Upper lobe of left lung (tissue), 6 donors: ENCODE measurements at regions not wholly inside any gene's neighbourhood (a gene's known extent, or its start where the extent isn't known, plus 50 kb on each side); places are given as distances from the start of the nearest gene placed in this dataset.

Experiments
- ATAC-seq, 2 donors: fragments of 200-7000 bp; cut with Tn5 transposase; one replicate each; pipeline ENCODE4 v1.9.1; 2022; ENCODE audit warnings: mild to moderate bottlenecking in 2 of 2, moderate library complexity in 2 of 2; ENCODE audit not compliant: low FRiP score in 2 of 2
- DNase-seq, 2 donors: peaks; one replicate each; pipeline ENCODE4 v3.0.0-alpha.2; 2019 to 2020
- H3K27ac ChIP-seq, 4 donors: fragments of 200-600 bp; sonication (generic); one replicate each; pipeline ENCODE4 v1.5.1; 2016 to 2019
- H3K27me3 ChIP-seq, 4 donors: fragments of 200-600 bp; sonication (generic); one replicate each; pipeline ENCODE4 v1.5.1; 2017 to 2019
- H3K36me3 ChIP-seq, 4 donors: fragments of 200-600 bp; sonication (generic); one replicate each; pipeline ENCODE4 v1.5.1; 2016 to 2019
- H3K4me1 ChIP-seq, 4 donors: fragments of 200-600 bp; sonication (generic); one replicate each; pipeline ENCODE4 v1.5.1; 2018 to 2019
- H3K4me3 ChIP-seq, 4 donors: fragments of 200-600 bp; sonication (generic); one replicate each; pipeline ENCODE4 v1.5.1; 2017 to 2019; ENCODE audit warnings: mild to moderate bottlenecking in 2 of 4, moderate library complexity in 1 of 4
- H3K9me3 ChIP-seq, 4 donors: fragments of 200-600 bp; sonication (generic); one replicate each; pipeline ENCODE4 v1.5.1; 2018 to 2019
- CTCF ChIP-seq, 6 experiments: fragments of 450-650 bp in 4 of 6; fragments of 200-600 bp in 2 of 6; sonication (generic) in 2 of 6; IDR thresholded peaks; one replicate each; pipeline ENCODE4 v1.5.1; 2016 to 2019; ENCODE audit warnings: antibody characterized with exemption in 6 of 6
- EP300 ChIP-seq, 4 donors: sonication (generic); formaldehyde crosslinking; IDR thresholded peaks; one replicate each; pipeline ENCODE4 v1.5.1; 2017; ENCODE audit warnings: antibody characterized with exemption in 4 of 4, control low read depth in 2 of 4
- POLR2A ChIP-seq, 4 donors: fragments of 450-650 bp; IDR thresholded peaks; one replicate each; pipeline ENCODE4 v1.5.1; 2016 to 2017; ENCODE audit warnings: antibody characterized with exemption in 4 of 4, mild to moderate bottlenecking in 2 of 4
- POLR2AphosphoS5 ChIP-seq, 2 donors: sonication (generic); formaldehyde crosslinking; IDR thresholded peaks; one replicate each; pipeline ENCODE4 v1.5.1; 2017; ENCODE audit warnings: antibody characterized with exemption in 2 of 2
- WGBS, 2 donors: methylation state at CpG; one replicate each; pipeline ENCODE4 v1.1.5; 2017 to 2018; 5-methylcytosine and 5-hydroxymethylcytosine counted together
- donor health status: DM: no; HTN: no; CAD: no; lungs with moderate emphysema.
- donor health status: DM: no; HTN: yes; CAD: no; lungs with severe emphysema.

GRCh38 chr7:79897166-79897565, 237.5 kb upstream of the GNAI1 start:
- H3K4me3 ChIP-seq: no peak overlapping the region
- H3K9me3 ChIP-seq: no peaks in the 10 kb centered on the region
- TF ChIP-seq POLR2A (IDR thresholded peaks at IDR 0.05): no peak
- TF ChIP-seq CTCF (IDR thresholded peaks at IDR 0.05): no peak
- no peak for TF ChIP-seq EP300 (IDR thresholded peaks at IDR 0.05)
- no peak for TF ChIP-seq POLR2AphosphoS5 (IDR thresholded peaks at IDR 0.05)
- H3K27ac ChIP-seq: no peak overlapping the region
- H3K27me3 ChIP-seq: no peaks in the 10 kb centered on the region
- H3K36me3 ChIP-seq: no peaks in the 10 kb centered on the region
- DNase-seq (no peak), ATAC-seq (no peak)
- no peaks in the 10 kb centered on the region for H3K4me1 ChIP-seq

DNA sequence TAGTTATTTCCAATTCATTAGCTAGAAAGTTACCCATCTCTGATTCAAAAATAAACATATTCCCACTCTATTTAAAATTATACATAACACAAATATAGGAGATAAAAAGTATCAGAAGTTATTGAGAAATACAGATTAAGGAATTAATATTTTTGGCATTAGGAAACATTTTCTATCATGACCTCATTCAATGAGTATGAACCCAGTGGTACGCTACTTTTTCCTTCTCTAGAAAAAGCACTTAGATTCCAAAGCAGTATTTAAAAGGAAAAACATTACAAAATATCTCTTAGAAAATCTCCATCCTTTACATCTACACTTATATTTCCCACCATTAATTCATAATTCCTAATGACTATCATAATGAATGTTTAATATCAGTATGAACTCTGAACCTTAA, 240.6 kb upstream of the GNAI1 start:
- H3K27ac ChIP-seq: no peak overlapping the region
- no peaks in the 10 kb centered on the region for H3K4me1 ChIP-seq
- no peaks in the 10 kb centered on the region for H3K36me3 ChIP-seq
- no peak overlapping the region for H3K4me3 ChIP-seq
- no peak for DNase-seq
- no peaks in the 10 kb centered on the region for H3K9me3 ChIP-seq
- ATAC-seq: no peak
- TF ChIP-seq POLR2AphosphoS5 (IDR thresholded peaks at IDR 0.05): no peak
- no peak for TF ChIP-seq EP300 (IDR thresholded peaks at IDR 0.05)
- no peak for TF ChIP-seq CTCF (IDR thresholded peaks at IDR 0.05)
- no peak for TF ChIP-seq POLR2A (IDR thresholded peaks at IDR 0.05)
- H3K27me3 ChIP-seq: no peaks in the 10 kb centered on the region
- WGBS, 2 donors: 77 to 78% methylated on average over 1 of the region's 1 CpG

- DNase-seq: no peak
- H3K27me3 ChIP-seq: no peaks in the 10 kb centered on the region
- ATAC-seq: no peak
- 39 to 79% methylated on average over 2 of the region's 2 CpGs for WGBS, 2 donors
- no peaks in the 10 kb centered on the region for H3K4me1 ChIP-seq
- TF ChIP-seq CTCF (IDR thresholded peaks at IDR 0.05): no peak
- TF ChIP-seq POLR2AphosphoS5 (IDR thresholded peaks at IDR 0.05): no peak
- no peak for TF ChIP-seq EP300 (IDR thresholded peaks at IDR 0.05)
- H3K4me3 ChIP-seq: no peak overlapping the region
- H3K27ac ChIP-seq: no peak overlapping the region
- H3K36me3 ChIP-seq: no peaks in the 10 kb centered on the region
- no peaks in the 10 kb centered on the region for H3K9me3 ChIP-seq
Observed at GRCh38 chr7:79882922-79883321, 251.7 kb upstream of the GNAI1 start.

DNA sequence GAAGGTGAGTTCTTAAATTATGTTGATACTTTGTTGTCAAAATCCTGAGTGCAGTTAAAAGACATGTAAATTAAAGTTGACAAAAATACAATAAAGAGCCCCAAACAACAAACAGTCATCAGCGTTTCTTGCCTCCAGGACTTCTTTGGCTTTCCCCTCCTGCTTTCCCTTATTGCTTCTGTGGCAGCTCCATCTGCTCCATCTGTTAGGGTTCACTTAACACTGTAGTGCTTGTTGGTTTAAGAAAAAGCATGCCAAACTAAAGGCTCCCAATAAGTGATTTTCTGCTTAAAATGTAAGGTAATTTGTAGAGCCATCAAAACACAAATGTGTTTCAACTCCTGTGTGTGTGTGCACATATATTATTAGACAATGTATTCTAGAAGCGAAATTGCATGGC, 254.3 kb upstream of the GNAI1 start:
- no peak for TF ChIP-seq CTCF (IDR thresholded peaks at IDR 0.05)
- Histone ChIP-seq H3K27me3 (no peaks in the 10 kb centered on the region), H3K27ac (no peak overlapping the region), H3K9me3 (no peaks in the 10 kb centered on the region), H3K36me3 (no peaks in the 10 kb centered on the region), H3K4me1 (no peaks in the 10 kb centered on the region), H3K4me3 (no peak overlapping the region)
- 63 to 67% methylated on average over 2 of the region's 2 CpGs for WGBS, 2 donors
- DNase-seq: no peak
- no peak for ATAC-seq

DNA sequence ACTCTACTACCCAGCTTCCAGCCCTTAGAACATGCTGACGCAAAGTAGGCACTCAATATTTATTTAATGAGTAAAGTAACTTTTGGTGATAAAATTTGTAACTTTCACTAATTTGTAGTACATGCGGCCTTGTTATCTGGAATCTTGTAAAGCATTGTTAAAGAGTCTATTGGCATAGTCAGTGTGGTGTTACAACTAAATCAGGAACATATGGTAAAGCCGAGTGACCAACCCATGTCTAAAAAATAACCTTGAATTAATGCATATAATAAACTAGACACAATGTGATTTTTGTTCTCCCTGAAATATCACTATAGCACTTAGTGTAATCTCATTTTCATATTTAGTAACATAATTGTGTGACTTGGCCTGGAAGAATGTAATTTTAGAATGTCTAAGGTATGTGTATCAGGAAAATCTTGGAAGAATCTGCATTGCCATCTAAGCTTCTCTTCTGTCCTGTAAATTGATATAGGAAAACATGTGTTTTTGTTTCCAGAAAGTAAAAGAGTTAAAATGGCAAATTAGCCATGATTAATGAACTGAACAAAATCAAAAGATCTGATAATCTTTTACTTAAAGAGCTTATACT, 256.7 kb upstream of the GNAI1 start:
- DNase-seq: no peak
- no peaks in the 10 kb centered on the region for H3K9me3 ChIP-seq
- no peak overlapping the region for H3K27ac ChIP-seq
- WGBS, 2 donors: 61 to 88% methylated on average over 3 of the region's 3 CpGs
- no peaks in the 10 kb centered on the region for H3K36me3 ChIP-seq
- no peaks in the 10 kb centered on the region for H3K27me3 ChIP-seq
- ATAC-seq: no peak
- no peak overlapping the region for H3K4me3 ChIP-seq
- no peaks in the 10 kb centered on the region for H3K4me1 ChIP-seq
- TF ChIP-seq EP300 (IDR thresholded peaks at IDR 0.05): no peak
- TF ChIP-seq POLR2A (IDR thresholded peaks at IDR 0.05): no peak
- no peak for TF ChIP-seq POLR2AphosphoS5 (IDR thresholded peaks at IDR 0.05)
- no peak for TF ChIP-seq CTCF (IDR thresholded peaks at IDR 0.05)
